GM12865 (cell line): ENCODE measurements at regions not wholly inside any gene's neighbourhood (a gene's known extent, or its start where the extent isn't known, plus 50 kb on each side); places are given as distances from the start of the nearest gene placed in this dataset.

Source experiments
- DNase-seq: peaks from one replicate; pipeline ENCODE4 v3.0.0; 2010; ENCODE audit warnings: low read depth
- H3K4me3 ChIP-seq: 2 replicates; pipeline ENCODE4 v1.5.1; 2011; ENCODE audit warnings: mild to moderate bottlenecking, low read depth, low read length, control low read depth
- TF ChIP-seq, protein P1 (sequence below): IDR thresholded peaks from 2 replicates; pipeline ENCODE4 v1.5.1; 2011; ENCODE audit warnings: low read length, control low read depth, low read depth, inconsistent platforms; ENCODE audit not compliant: insufficient read depth; ENCODE audit errors: missing control alignments

DNA sequence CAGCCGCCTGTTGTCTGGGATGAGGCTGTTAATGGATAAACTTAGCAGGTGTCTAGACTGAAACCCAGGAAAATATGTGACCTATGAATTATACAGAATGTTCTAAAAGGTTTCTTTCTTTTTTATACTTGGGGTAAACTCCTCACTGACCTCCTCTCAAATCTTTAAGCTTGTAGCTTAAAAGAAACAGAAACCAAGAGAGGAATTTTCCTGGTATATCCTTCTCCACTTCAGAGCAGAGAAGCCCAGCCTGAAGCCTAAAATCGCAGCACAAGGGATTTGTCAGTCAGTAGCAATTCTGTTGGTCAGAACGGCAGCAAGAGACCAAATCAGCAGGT lies 99.4 kb upstream of the RIPOR2 start:
- TF ChIP-seq, protein P1, sequence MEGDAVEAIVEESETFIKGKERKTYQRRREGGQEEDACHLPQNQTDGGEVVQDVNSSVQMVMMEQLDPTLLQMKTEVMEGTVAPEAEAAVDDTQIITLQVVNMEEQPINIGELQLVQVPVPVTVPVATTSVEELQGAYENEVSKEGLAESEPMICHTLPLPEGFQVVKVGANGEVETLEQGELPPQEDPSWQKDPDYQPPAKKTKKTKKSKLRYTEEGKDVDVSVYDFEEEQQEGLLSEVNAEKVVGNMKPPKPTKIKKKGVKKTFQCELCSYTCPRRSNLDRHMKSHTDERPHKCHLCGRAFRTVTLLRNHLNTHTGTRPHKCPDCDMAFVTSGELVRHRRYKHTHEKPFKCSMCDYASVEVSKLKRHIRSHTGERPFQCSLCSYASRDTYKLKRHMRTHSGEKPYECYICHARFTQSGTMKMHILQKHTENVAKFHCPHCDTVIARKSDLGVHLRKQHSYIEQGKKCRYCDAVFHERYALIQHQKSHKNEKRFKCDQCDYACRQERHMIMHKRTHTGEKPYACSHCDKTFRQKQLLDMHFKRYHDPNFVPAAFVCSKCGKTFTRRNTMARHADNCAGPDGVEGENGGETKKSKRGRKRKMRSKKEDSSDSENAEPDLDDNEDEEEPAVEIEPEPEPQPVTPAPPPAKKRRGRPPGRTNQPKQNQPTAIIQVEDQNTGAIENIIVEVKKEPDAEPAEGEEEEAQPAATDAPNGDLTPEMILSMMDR: no peak
- no peak for DNase-seq
- H3K4me3 ChIP-seq: peak overlapping the region; percentile 56

DNA sequence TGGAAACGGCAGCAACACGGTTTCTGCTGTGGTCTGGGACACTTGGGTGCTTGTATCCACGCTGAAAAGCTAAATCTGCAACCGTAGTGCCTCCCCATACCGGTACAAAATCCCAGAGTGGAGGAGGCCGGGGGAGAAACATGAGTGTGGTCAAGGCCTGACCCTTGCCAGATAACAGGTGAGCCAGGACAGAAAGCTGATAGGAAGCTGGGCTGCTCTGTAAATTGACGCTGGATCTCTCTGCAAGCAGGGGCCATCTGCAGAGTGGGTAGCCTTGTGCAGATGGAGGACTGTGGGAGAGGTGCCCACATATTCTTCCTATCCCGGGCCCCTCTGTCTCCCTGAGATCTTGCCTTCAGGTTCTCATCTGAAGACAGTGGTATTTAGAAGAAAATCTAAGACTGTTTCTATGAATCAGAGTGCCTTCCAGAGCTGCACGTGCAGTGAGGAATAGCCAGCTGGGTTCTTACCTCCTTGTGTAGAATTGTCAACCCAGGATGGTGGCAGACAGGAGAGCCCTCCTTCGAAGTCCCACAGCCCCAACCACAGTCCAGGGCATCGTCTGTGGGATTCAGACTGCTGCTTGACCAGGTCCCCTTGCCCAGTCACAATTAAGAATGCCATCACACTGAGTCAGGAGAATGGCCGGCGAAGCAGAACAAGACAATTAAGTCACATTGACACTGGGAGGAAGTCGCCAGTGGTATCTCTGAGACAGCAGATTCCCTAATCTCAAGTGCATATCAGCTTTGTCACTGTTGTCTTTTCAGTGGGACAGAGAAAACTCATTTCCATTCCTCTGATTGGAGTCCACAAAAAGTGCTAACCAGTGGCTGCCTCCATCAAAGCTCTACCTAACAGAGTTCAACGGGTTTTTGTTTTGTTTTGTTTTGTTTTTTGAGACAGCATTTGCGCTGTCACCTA lies 100.0 kb upstream of the RIPOR2 start:
- peak overlapping the region; percentile 56 for H3K4me3 ChIP-seq
- TF ChIP-seq, protein P1: no peak
- DNase-seq: no peak

DNA sequence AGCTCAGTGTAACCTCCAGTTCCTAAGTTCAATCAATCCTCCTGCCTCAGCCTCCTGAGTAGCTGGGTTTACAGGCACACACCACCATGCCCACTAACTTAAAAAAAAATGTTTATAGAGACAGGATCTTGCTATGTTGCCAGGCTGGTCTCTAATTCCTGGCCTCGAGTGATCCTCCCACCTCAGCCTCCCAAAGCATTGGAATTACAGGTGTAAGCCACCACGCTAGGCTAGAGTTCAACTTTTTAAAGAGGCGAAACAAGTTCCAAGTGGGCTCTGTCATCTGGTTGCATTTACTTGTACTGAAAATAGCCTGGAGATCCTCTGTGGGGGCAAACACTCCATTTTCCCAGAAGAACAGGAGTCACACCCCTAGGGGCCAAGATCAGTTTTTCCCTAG lies 100.7 kb upstream of the RIPOR2 start:
- no peak overlapping the region for H3K4me3 ChIP-seq
- TF ChIP-seq, protein P1: no peak
- DNase-seq: no peak

DNA sequence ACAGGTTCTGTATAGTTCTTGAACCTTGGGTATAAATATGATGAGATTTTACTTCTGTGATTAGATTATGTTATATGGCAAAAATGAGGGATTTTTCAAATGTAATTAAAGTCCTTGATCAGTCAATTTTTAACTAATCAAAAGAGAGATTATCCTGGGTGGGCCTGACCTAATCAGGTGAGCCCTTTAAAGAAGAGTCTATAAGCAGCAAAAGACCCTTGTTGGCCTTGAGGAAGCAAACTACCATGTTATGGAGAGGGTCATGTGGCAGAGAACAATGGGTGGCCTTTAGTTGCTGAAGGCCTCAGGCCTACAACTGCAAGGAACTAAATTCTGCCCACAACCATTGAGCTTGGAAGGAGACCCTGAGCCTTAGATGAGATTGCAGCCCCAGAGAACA lies 102.5 kb upstream of the RIPOR2 start:
- DNase-seq: no peak
- no peak overlapping the region for H3K4me3 ChIP-seq
- TF ChIP-seq, protein P1: no peak

DNA sequence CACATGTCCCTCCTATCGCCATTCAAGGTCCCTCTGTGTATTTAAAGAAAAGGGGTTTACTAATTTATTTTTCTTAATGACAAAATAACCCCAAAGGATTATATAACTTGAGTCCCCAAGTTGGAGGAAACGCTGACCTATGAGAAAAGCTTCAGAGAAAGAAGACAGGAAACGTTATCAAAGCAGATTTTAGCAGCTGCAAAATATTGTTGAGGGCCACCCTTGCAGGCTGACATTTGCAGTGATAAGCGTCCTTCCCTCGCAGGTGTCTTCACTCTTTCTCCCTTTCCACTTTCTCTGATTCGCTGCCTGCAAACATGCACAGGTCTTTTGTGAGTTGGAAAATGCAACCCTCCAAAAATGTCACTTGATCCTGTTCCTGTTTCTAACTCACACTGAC lies 103.2 kb upstream of the RIPOR2 start:
- DNase-seq: no peak
- TF ChIP-seq, protein P1: no peak
- no peak overlapping the region for H3K4me3 ChIP-seq

DNA sequence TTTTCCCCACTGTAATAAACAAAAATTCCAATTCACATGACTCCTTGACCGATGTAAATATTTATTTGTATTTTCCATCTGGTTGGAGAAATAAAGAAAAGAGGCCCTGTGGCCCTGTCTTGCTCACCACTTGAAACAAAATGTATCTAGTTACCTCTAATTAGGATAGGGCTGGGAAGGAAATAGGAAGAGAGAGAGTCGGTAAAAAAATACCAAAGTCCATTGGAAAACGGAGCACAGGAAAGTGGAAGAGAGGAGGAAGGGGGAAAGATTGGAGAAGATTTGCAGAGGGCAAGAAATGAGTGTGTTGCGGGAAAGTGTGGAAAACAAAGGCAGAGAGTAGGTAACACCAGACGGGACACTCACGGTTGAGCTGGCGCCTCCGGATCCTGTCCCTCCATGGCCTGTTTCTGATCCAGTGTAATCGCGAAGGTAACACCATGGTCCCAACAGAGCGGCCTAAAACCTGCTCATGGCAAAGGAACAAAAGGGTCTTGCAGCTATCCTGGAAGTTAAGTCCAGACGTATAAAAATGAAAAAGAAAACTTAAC lies 105.8 kb upstream of the RIPOR2 start:
- TF ChIP-seq, protein P1: no peak
- H3K4me3 ChIP-seq: peak overlapping the region; percentile 61
- DNase-seq: no peak
